Mesendoderm (in vitro differentiated cells): ENCODE measurements at regions not wholly inside any gene's neighbourhood (a gene's known extent, or its start where the extent isn't known, plus 50 kb on each side); places are given as distances from the start of the nearest gene placed in this dataset.

Experiments
- DNase-seq: peaks from one replicate; pipeline ENCODE4 v3.0.0; 2013
- H2AK5ac ChIP-seq: 2 replicates; pipeline ENCODE4 v1.6.1; 2013; ENCODE audit warnings: low read length, inconsistent platforms
- H2BK120ac ChIP-seq: 2 replicates; pipeline ENCODE4 v1.6.1; 2013; ENCODE audit warnings: low read depth, mild to moderate bottlenecking, low read length, moderate library complexity, mixed read lengths
- H2BK15ac ChIP-seq: replicated peaks from 2 replicates; pipeline ENCODE4 v1.6.1; 2013; ENCODE audit warnings: low read depth, mild to moderate bottlenecking, moderate library complexity
- H2BK5ac ChIP-seq: 2 replicates; pipeline ENCODE4 v1.6.1; 2013; ENCODE audit warnings: low read length, inconsistent platforms
- H3K18ac ChIP-seq: 2 replicates; pipeline ENCODE4 v1.6.1; 2013; ENCODE audit warnings: mild to moderate bottlenecking, low read length, mixed read lengths
- H3K23ac ChIP-seq: one replicate; pipeline ENCODE4 v1.6.1; 2013; ENCODE audit warnings: low read length
- H3K27ac ChIP-seq: 2 replicates; pipeline ENCODE4 v1.5.1; 2013; ENCODE audit warnings: low read depth, mild to moderate bottlenecking, inconsistent platforms, low read length, moderate library complexity
- H3K27me3 ChIP-seq: 2 replicates; pipeline ENCODE4 v1.6.1; 2013; ENCODE audit warnings: low read length, control low read depth, mild to moderate bottlenecking, inconsistent platforms; ENCODE audit not compliant: insufficient read depth, poor library complexity
- H3K36me3 ChIP-seq: 2 replicates; pipeline ENCODE4 v1.6.1; 2013; ENCODE audit warnings: low read length, inconsistent platforms; ENCODE audit not compliant: control insufficient read depth, insufficient read depth
- H3K4ac ChIP-seq: one replicate; pipeline ENCODE4 v1.6.1; 2013; ENCODE audit warnings: low read depth, mild to moderate bottlenecking, low read length, moderate library complexity
- H3K4me1 ChIP-seq: 2 replicates; pipeline ENCODE4 v1.6.1; 2013; ENCODE audit warnings: low read depth, low read length, inconsistent platforms; ENCODE audit not compliant: control insufficient read depth
- H3K4me2 ChIP-seq: 2 replicates; pipeline ENCODE4 v1.6.1; 2013; ENCODE audit warnings: low read length
- H3K4me3 ChIP-seq: 2 replicates; pipeline ENCODE4 v1.5.1; 2013; ENCODE audit warnings: mild to moderate bottlenecking, low read length
- H3K56ac ChIP-seq: one replicate; pipeline ENCODE4 v1.6.1; 2013; ENCODE audit warnings: low read length
- H3K79me1 ChIP-seq: 2 replicates; pipeline ENCODE4 v1.6.1; 2013; ENCODE audit warnings: low read length, inconsistent platforms
- H3K79me2 ChIP-seq: 2 replicates; pipeline ENCODE4 v1.6.1; 2013; ENCODE audit warnings: mild to moderate bottlenecking, low read length; ENCODE audit not compliant: control insufficient read depth, insufficient read depth
- H3K9ac ChIP-seq: 2 replicates; pipeline ENCODE4 v1.6.1; 2013; ENCODE audit warnings: low read length, inconsistent platforms
- H4K5ac ChIP-seq: one replicate; pipeline ENCODE4 v1.6.1; 2013; ENCODE audit warnings: low read length
- H4K8ac ChIP-seq: one replicate; pipeline ENCODE4 v1.6.1; 2013; ENCODE audit warnings: low read depth, mild to moderate bottlenecking, control low read depth, low read length, moderate library complexity
- WGBS: extraction: QIAGEN DNeasy Blood & Tissue Kit; methylation state at CpG from one replicate; pipeline ENCODE4 v1.1.7; 2013; ENCODE audit warnings: low lambda C conversion rate, missing lambda C conversion rate; ENCODE audit not compliant: insufficient coverage; ENCODE audit errors: extremely low coverage; 5-methylcytosine and 5-hydroxymethylcytosine counted together

DNA sequence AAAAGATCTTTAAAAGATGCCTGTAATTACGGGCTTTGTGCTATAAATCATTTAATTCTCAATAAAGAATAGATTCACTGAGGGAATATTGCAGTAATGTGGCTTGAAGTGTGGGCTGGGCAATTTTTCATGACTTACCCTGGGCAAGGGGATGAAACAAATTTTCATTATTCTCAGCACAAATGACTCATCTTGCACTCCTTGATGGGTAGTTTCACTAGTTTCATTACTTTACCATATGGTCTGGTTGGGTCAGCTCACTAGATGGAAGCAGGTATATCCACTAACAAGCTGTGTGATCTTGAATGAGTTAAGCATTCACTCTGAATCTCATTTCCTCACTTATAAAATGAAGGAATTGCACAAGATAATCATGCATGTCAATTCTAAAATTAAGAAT is 234.3 kb downstream of the ABCC12 start:
- no peak overlapping the region for H3K4ac ChIP-seq
- H3K4me2 ChIP-seq = no peak overlapping the region
- no peak overlapping the region for H3K18ac ChIP-seq
- H4K5ac ChIP-seq = no peak overlapping the region
- H3K79me1 ChIP-seq = no peaks in the 10 kb centered on the region
- no peak overlapping the region for H3K23ac ChIP-seq
- no peak overlapping the region for H3K4me3 ChIP-seq
- no CpG with 5 or more reads among the region's 1 CpG for WGBS
- H3K36me3 ChIP-seq = no peaks in the 10 kb centered on the region
- no peak overlapping the region for H2BK120ac ChIP-seq
- H2BK5ac ChIP-seq = no peak overlapping the region
- H3K4me1 ChIP-seq = no peaks in the 10 kb centered on the region
- H4K8ac ChIP-seq = no peak overlapping the region
- H3K56ac ChIP-seq = no peak overlapping the region
- DNase-seq = no peak
- no peak overlapping the region for H2BK15ac ChIP-seq
- H3K27ac ChIP-seq = no peak overlapping the region
- H2AK5ac ChIP-seq = no peak overlapping the region
- no peaks in the 10 kb centered on the region for H3K79me2 ChIP-seq
- no peaks in the 10 kb centered on the region for H3K27me3 ChIP-seq
- H3K9ac ChIP-seq = no peak overlapping the region

DNA sequence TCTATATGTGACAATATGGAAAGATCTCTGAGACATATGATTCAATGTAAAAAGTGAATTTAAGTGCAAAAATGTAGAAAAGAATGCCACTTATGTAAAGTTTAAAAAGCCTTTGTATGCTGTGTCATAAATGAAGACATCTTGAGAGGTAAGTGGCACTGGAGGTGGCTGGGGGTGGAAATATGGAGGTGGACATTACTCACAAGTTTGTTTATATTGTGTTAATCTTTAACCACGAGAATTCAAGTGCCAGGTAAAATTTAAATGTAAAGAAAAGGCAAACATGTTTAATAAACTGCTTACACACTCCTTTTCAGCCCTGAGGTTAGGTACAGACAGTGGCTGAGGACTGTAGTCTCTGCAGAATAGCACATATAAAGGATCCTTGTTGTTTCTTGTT is 235.1 kb downstream of the ABCC12 start:
- no peak overlapping the region for H3K9ac ChIP-seq
- no peaks in the 10 kb centered on the region for H3K79me2 ChIP-seq
- no peak overlapping the region for H2AK5ac ChIP-seq
- no peak overlapping the region for H4K8ac ChIP-seq
- H2BK120ac ChIP-seq = no peak overlapping the region
- H3K4me3 ChIP-seq = no peak overlapping the region
- DNase-seq = no peak
- H3K36me3 ChIP-seq = no peaks in the 10 kb centered on the region
- no CpG with 5 or more reads among the region's 1 CpG for WGBS
- H3K23ac ChIP-seq = no peak overlapping the region
- H3K79me1 ChIP-seq = no peaks in the 10 kb centered on the region
- no peak overlapping the region for H3K56ac ChIP-seq
- no peaks in the 10 kb centered on the region for H3K27me3 ChIP-seq
- no peak overlapping the region for H3K27ac ChIP-seq
- no peaks in the 10 kb centered on the region for H3K4me1 ChIP-seq
- no peak overlapping the region for H2BK5ac ChIP-seq
- no peak overlapping the region for H3K18ac ChIP-seq
- H4K5ac ChIP-seq = no peak overlapping the region
- H2BK15ac ChIP-seq = no peak overlapping the region
- no peak overlapping the region for H3K4me2 ChIP-seq
- no peak overlapping the region for H3K4ac ChIP-seq

DNA sequence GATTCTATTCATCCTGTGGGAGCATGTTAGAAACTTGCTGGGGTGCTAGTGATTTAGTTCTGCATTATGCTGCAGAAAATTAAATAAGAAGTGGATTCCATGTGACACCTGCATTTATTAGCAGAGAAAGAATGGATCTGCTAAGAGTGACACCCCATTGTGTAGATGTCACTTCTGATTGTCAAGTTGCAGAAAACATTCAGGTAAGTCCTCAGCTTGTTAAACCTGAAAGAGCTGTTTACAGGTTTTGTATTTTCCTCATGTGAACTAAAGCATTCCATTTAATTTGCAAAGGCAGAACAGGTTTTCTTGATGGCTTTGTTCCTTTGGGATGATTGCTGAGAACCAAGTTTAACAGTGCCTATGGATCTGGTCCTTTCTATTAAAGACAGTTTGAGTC is 238.7 kb downstream of the ABCC12 start:
- Histone ChIP-seq H2AK5ac (no peak overlapping the region), H2BK15ac (no peak overlapping the region), H3K27ac (no peak overlapping the region), H3K27me3 (no peaks in the 10 kb centered on the region), H3K4me2 (no peak overlapping the region), H3K36me3 (no peaks in the 10 kb centered on the region), H2BK5ac (no peak overlapping the region), H3K23ac (no peak overlapping the region), H2BK120ac (no peak overlapping the region), H3K4me3 (no peak overlapping the region), H3K9ac (no peak overlapping the region), H3K4me1 (no peaks in the 10 kb centered on the region), H4K5ac (no peak overlapping the region), H3K4ac (no peak overlapping the region), H3K79me2 (no peaks in the 10 kb centered on the region), H3K79me1 (no peaks in the 10 kb centered on the region), H3K56ac (no peak overlapping the region), H4K8ac (no peak overlapping the region), H3K18ac (no peak overlapping the region)
- no peak for DNase-seq

DNA sequence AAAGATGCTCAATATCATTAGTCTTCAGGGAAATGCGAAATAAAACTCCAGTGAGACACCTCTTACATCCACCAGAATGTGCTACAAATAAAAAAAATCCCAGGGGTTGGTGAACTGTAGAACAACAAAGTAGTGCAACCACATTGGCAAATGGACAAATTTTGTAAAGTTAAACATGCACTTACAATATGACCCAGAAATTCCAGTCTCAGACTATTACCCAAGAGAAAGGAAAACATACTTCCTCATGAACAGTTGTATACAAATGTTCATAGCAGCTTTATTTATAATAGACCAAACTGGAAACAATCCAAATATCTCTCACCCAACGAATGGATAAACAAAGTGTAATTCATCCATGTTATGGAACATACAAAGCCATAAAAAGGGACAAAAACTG is 239.5 kb downstream of the ABCC12 start:
- Histone ChIP-seq H4K8ac (no peak overlapping the region), H4K5ac (no peak overlapping the region), H3K4me1 (no peaks in the 10 kb centered on the region), H2BK15ac (no peak overlapping the region), H3K23ac (no peak overlapping the region), H3K79me2 (no peaks in the 10 kb centered on the region), H2BK120ac (no peak overlapping the region), H3K18ac (no peak overlapping the region), H3K27me3 (no peaks in the 10 kb centered on the region), H3K4me3 (no peak overlapping the region), H3K36me3 (no peaks in the 10 kb centered on the region), H3K9ac (no peak overlapping the region), H2AK5ac (no peak overlapping the region), H3K56ac (no peak overlapping the region), H3K4ac (no peak overlapping the region), H3K79me1 (no peaks in the 10 kb centered on the region), H2BK5ac (no peak overlapping the region), H3K27ac (no peak overlapping the region), H3K4me2 (no peak overlapping the region)
- no peak for DNase-seq
- WGBS = no CpG with 5 or more reads among the region's 2 CpGs

DNA sequence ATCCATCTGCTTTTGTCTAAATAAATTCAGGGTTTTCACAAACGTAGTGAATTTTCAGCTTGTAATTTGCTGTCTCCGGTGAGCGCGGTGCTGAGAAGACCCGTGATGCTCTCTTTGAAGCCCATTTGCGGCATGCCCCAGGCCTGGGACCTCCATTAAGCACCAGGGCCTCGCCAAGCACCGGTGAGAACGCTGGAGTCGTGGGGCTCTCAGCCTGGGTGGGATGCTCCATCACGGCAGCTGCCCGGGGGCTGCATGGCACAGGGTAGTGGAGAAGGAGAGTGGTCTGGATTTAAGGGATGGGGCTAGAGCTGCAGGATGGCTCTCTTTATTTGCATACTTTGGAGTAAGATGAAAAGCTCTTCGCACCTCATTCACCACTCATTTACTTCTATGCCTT is 248.7 kb downstream of the ABCC12 start:
- Histone ChIP-seq H3K36me3 (no peaks in the 10 kb centered on the region), H3K4ac (no peak overlapping the region), H3K4me1 (peaks cover 2% of the 10 kb centered on the region), H3K4me2 (no peak overlapping the region), H3K79me1 (no peaks in the 10 kb centered on the region), H2BK15ac (no peak overlapping the region), H3K56ac (peak overlapping the region; percentile 62), H3K9ac (no peak overlapping the region), H2BK120ac (no peak overlapping the region), H4K5ac (no peak overlapping the region), H3K23ac (no peak overlapping the region), H2AK5ac (no peak overlapping the region), H3K4me3 (no peak overlapping the region), H3K79me2 (no peaks in the 10 kb centered on the region), H4K8ac (no peak overlapping the region), H3K27me3 (no peaks in the 10 kb centered on the region), H3K27ac (no peak overlapping the region), H2BK5ac (peak overlapping the region; percentile 28), H3K18ac (peak overlapping the region; percentile 5)
- no peak for DNase-seq
- WGBS = no CpG with 5 or more reads among the region's 13 CpGs

DNA sequence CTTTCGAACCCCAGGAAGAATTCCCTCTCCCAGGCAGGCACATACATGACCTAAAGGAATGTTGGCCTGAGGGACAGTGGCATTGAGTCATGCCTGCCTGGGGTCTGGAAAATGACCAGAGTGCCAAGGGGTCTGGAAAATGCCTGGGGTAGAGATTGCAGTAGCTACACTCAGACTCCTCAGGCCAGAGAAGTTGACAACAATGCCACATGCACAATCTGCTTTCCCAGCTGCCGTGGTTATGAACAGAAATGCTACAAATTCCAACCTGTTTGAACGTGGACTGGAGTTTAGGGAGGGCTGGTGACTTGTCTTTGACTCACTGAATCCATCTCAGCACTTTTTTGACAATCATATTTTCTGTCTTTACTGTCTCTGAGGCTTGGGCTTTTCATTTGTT is 250.0 kb downstream of the ABCC12 start:
- Histone ChIP-seq H4K5ac (no peak overlapping the region), H3K79me1 (no peaks in the 10 kb centered on the region), H2BK5ac (peak overlapping the region; percentile 17), H3K4me2 (no peak overlapping the region), H2AK5ac (no peak overlapping the region), H3K56ac (peak overlapping the region; percentile 6), H2BK15ac (no peak overlapping the region), H4K8ac (no peak overlapping the region), H3K4ac (peak overlapping the region; percentile 43), H3K4me3 (no peak overlapping the region), H2BK120ac (no peak overlapping the region), H3K23ac (no peak overlapping the region), H3K79me2 (no peaks in the 10 kb centered on the region), H3K36me3 (no peaks in the 10 kb centered on the region), H3K9ac (no peak overlapping the region), H3K18ac (peak overlapping the region; percentile 65), H3K27me3 (no peaks in the 10 kb centered on the region), H3K4me1 (peaks cover 2% of the 10 kb centered on the region), H3K27ac (no peak overlapping the region)
- no CpG with 5 or more reads among the region's 3 CpGs for WGBS
- peak; percentile 66 for DNase-seq
